ENCODE measurements at regions not wholly inside any gene's neighbourhood (a gene's known extent, or its start where the extent isn't known, plus 50 kb on each side); places are given as distances from the start of the nearest gene placed in this dataset.
"Not testable (repeated sequence)": the region's sequence is repeated elsewhere in the genome, so short reads cannot be mapped to it uniquely, and the experiment has no call there.

DNA sequence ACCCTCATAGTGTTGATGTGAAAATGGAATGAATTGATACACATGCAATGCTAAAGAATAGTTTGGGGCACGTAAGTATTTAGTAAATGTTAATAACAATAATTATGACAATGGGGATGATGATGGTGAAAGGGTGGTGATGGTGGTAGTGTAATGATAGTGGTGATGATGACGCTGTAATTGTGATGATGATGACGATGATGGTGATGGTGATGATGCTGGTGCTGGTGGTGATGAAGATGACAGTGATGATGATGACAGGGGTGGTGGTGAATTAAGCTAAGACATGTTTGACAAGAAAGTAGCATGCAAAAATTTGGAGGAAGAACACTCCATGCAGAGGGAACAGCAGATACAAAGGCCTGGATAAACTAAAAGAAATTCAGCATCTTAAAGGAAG lies 364.4 kb upstream of the API5 start:
- in situ Hi-C loops (cut with HindIII; ENCODE audit: extremely low pct_ligation_motif_present, low pct_unique_long_range_greater_than_20kb): no loop called here
- no peak for DNase-seq (ENCODE audit: low spot score)
- Histone ChIP-seq H4K20me1 (ENCODE audit: insufficient read depth, low read length) (no peaks in the 10 kb centered on the region), H3K4me3 (replicated peaks in 1 of 3; ENCODE audit: insufficient read depth in 1 of 3, low read depth in 2 of 3, low read length in 3 of 3) (no peak overlapping the region), H3K9me3 (ENCODE audit: low read length) (0 out of 2 replicates have a peak, but pooled peaks cover 5% of the 10 kb centered on the region), H3K27me3 (ENCODE audit: control insufficient read depth in 1 of 2, insufficient read depth in 2 of 2, low read length in 2 of 2) (no peaks in the 10 kb centered on the region), H3K4me1 (ENCODE audit: insufficient read depth, low read length) (no peaks in the 10 kb centered on the region), H2AFZ (ENCODE audit: low read length) (no peak overlapping the region), H3K79me2 (ENCODE audit: insufficient read depth, low read length) (no peaks in the 10 kb centered on the region), H3K4me2 (ENCODE audit: low read depth, low read length) (no peak overlapping the region), H3K27ac (ENCODE audit: extremely low read length, insufficient read depth, low read length) (no peak overlapping the region), H3K9ac (ENCODE audit: insufficient read depth, low read depth, low read length) (no peak overlapping the region), H3K36me3 (replicated peaks in 1 of 2; ENCODE audit: control insufficient read depth in 1 of 2, insufficient read depth in 2 of 2, low read length in 2 of 2) (no peaks in the 10 kb centered on the region)
- peak; percentile 77 for TF ChIP-seq ZNF282 (IDR thresholded peaks at IDR 0.05; ENCODE audit: partially characterized antibody)
- no peak for TF ChIP-seq ZNF564 (CRISPR knock-in tag; IDR thresholded peaks at IDR 0.05)
- TF ChIP-seq ZNF7 (CRISPR knock-in tag; IDR thresholded peaks at IDR 0.05): no peak
- 0 out of 2 replicates have a peak, but pooled peaks have one; percentile 62 for TF ChIP-seq NONO (IDR thresholded peaks at IDR 0.05)
- no peak for TF ChIP-seq NONO (CRISPR knock-in tag; conservative IDR thresholded peaks at IDR 0.05)
- no peak for TF ChIP-seq NCOA1 (CRISPR knock-in tag; IDR thresholded peaks at IDR 0.05)
- 0 out of 2 replicates have a peak, but pooled peaks have one; percentile 89 for TF ChIP-seq IKZF1 (IDR thresholded peaks at IDR 0.05)
- TF ChIP-seq ATF7 (IDR thresholded peaks at IDR 0.05): peak; percentile 49
- no peak for TF ChIP-seq ATF7 (CRISPR knock-in tag; IDR thresholded peaks at IDR 0.05)
- TF ChIP-seq TEAD3 (CRISPR knock-in tag; optimal IDR thresholded peaks at IDR 0.05; ENCODE audit: borderline replicate concordance): no peak
- no peak for TF ChIP-seq RFX5 (IDR thresholded peaks at IDR 0.05; ENCODE audit: low read depth, low read length)
- TF ChIP-seq, protein P1, sequence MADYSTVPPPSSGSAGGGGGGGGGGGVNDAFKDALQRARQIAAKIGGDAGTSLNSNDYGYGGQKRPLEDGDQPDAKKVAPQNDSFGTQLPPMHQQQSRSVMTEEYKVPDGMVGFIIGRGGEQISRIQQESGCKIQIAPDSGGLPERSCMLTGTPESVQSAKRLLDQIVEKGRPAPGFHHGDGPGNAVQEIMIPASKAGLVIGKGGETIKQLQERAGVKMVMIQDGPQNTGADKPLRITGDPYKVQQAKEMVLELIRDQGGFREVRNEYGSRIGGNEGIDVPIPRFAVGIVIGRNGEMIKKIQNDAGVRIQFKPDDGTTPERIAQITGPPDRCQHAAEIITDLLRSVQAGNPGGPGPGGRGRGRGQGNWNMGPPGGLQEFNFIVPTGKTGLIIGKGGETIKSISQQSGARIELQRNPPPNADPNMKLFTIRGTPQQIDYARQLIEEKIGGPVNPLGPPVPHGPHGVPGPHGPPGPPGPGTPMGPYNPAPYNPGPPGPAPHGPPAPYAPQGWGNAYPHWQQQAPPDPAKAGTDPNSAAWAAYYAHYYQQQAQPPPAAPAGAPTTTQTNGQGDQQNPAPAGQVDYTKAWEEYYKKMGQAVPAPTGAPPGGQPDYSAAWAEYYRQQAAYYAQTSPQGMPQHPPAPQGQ (CRISPR knock-in tag; IDR thresholded peaks at IDR 0.05; ENCODE audit: borderline replicate concordance): no peak
- peak; percentile 99 for TF ChIP-seq CREB1 (IDR thresholded peaks at IDR 0.05)
- no peak for TF ChIP-seq CREB1 (CRISPR knock-in tag; IDR thresholded peaks at IDR 0.05)
- TF ChIP-seq ZNF121 (CRISPR knock-in tag; IDR thresholded peaks at IDR 0.05): no peak
- peak; percentile 20; the same call in 1 of the 2 replicates for TF ChIP-seq RAD51 (IDR thresholded peaks at IDR 0.05; ENCODE audit: borderline replicate concordance)
- 0 out of 2 replicates have a peak, but pooled peaks have one; percentile 40 for TF ChIP-seq PLRG1 (conservative IDR thresholded peaks at IDR 0.05)
- no peak for TF ChIP-seq ZNF180 (CRISPR knock-in tag; IDR thresholded peaks at IDR 0.05; ENCODE audit: borderline replicate concordance, low read depth)
- TF ChIP-seq KAT2B (IDR thresholded peaks at IDR 0.05; ENCODE audit: borderline replicate concordance, low read depth, low read length): no peak
- no peak for TF ChIP-seq ZNF160 (CRISPR knock-in tag; IDR thresholded peaks at IDR 0.05)
- TF ChIP-seq ELF1 (CRISPR knock-in tag; IDR thresholded peaks at IDR 0.05): no peak
- POLR2A ChIA-PET: no interaction called here
- intact Hi-C loops (cut with micrococcal nuclease; ENCODE audit: unreplicated experiment): no loop called here
- CTCF ChIA-PET (ENCODE audit: low intra/inter-chr PET ratio, low total read pairs): no interaction called here
- BruUV-seq (replicated peaks): no TSS peak
- 1% methylated on average over 3 of the region's 3 CpGs for WGBS (ENCODE audit: low lambda C conversion rate)
- FAIRE-seq: no peak
- no peak for ATAC-seq

DNA sequence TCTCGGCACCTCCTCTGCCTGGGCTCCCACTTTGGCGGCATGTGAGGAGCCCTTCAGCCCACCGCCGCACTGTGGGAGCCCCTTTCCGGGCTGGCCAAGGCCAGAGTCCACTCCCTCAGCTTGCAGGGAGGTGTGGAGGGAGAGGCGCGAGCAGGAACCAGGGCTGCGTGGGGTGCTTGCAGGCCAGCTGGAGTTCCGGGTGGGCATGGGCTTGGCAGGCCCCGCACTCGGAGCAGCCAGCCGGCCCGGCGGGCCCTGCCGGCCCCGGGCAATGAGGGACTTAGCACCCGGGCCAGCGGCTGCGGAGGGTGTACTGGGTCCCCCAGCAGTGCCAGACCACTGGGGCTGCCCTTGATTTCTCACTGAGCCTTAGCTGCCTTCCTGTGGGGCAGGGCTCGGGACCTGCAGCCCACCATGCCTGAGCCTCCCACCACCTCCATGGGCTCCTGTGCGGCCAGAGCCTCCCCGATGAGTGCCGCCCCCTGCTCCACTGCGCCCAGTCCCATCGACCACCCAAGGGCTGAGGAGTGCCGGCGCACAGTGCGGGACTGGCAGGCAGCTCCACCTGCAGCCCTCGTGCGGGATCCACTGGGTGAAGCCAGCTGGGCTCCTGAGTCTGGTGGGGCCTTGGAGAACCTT lies 361.9 kb upstream of the API5 start:
- H3K9ac ChIP-seq (ENCODE audit: insufficient read depth, low read depth, low read length); H3K27ac ChIP-seq (ENCODE audit: extremely low read length, insufficient read depth, low read length); H3K4me2 ChIP-seq (ENCODE audit: low read depth, low read length); CTCF ChIA-PET (ENCODE audit: low intra/inter-chr PET ratio, low total read pairs); H3K27me3 ChIP-seq (ENCODE audit: control insufficient read depth in 1 of 2, insufficient read depth in 2 of 2, low read length in 2 of 2); in situ Hi-C loops (cut with HindIII; ENCODE audit: extremely low pct_ligation_motif_present, low pct_unique_long_range_greater_than_20kb); ATAC-seq; POLR2A ChIA-PET; H3K4me3 ChIP-seq (replicated peaks in 1 of 3; ENCODE audit: insufficient read depth in 1 of 3, low read depth in 2 of 3, low read length in 3 of 3); H3K79me2 ChIP-seq (ENCODE audit: insufficient read depth, low read length); H3K9me3 ChIP-seq (ENCODE audit: low read length); intact Hi-C loops (cut with micrococcal nuclease; ENCODE audit: unreplicated experiment); H3K4me1 ChIP-seq (ENCODE audit: insufficient read depth, low read length); DNase-seq (ENCODE audit: low spot score); H4K20me1 ChIP-seq (ENCODE audit: insufficient read depth, low read length); FAIRE-seq; H3K36me3 ChIP-seq (replicated peaks in 1 of 2; ENCODE audit: control insufficient read depth in 1 of 2, insufficient read depth in 2 of 2, low read length in 2 of 2); BruUV-seq (replicated peaks); H2AFZ ChIP-seq (ENCODE audit: low read length): not testable (repeated sequence)
- 58% methylated on average over 29 of the region's 30 CpGs for WGBS (ENCODE audit: low lambda C conversion rate)
